HG02943 (cell line): ENCODE measurements at regions not wholly inside any gene's neighbourhood (a gene's known extent, or its start where the extent isn't known, plus 50 kb on each side); places are given as distances from the start of the nearest gene placed in this dataset.

Experiments
- ATAC-seq: cut with Tn5 transposase; IDR thresholded peaks from one replicate; pipeline ENCODE4 v1.9.1; 2021; ENCODE audit warnings: mild to moderate bottlenecking, low read depth, moderate library complexity; ENCODE audit not compliant: unreplicated experiment

GRCh38 chr4:61036071-61036684 is 163.9 kb upstream of the ADGRL3 start:
- no peak for ATAC-seq

GRCh38 chr4:61041527-61041926 is 158.6 kb upstream of the ADGRL3 start:
- no peak for ATAC-seq

- no peak for ATAC-seq
Measured at GRCh38 chr4:61044837-61045236, 155.3 kb upstream of the ADGRL3 start.

- ATAC-seq = no peak
Measured at GRCh38 chr4:61049018-61049417, 151.1 kb upstream of the ADGRL3 start.

GRCh38 chr4:61067381-61067780 is 132.7 kb upstream of the ADGRL3 start:
- ATAC-seq = no peak

- no peak for ATAC-seq
Measured at GRCh38 chr4:61068060-61068459, 132.1 kb upstream of the ADGRL3 start.

- no peak for ATAC-seq
Measured at GRCh38 chr4:61068745-61069144, 131.4 kb upstream of the ADGRL3 start.

GRCh38 chr4:61070269-61070668 is 129.9 kb upstream of the ADGRL3 start:
- no peak for ATAC-seq

GRCh38 chr4:61079427-61079826 is 120.7 kb upstream of the ADGRL3 start:
- no peak for ATAC-seq

- ATAC-seq = no peak
Measured at GRCh38 chr4:61079976-61080375, 120.2 kb upstream of the ADGRL3 start.

GRCh38 chr4:61085534-61085933 is 114.6 kb upstream of the ADGRL3 start:
- ATAC-seq = no peak

- ATAC-seq = no peak
Measured at GRCh38 chr4:61086357-61086756, 113.8 kb upstream of the ADGRL3 start.

GRCh38 chr4:61086979-61087378 is 113.1 kb upstream of the ADGRL3 start:
- no peak for ATAC-seq

- no peak for ATAC-seq
Measured at GRCh38 chr4:61094854-61095598, 105.1 kb upstream of the ADGRL3 start.

GRCh38 chr4:61128682-61129081 is 71.4 kb upstream of the ADGRL3 start:
- no peak for ATAC-seq

GRCh38 chr4:61129971-61130370 is 70.2 kb upstream of the ADGRL3 start:
- no peak for ATAC-seq

GRCh38 chr4:61143461-61143860 is 56.7 kb upstream of the ADGRL3 start:
- ATAC-seq = no peak

GRCh38 chr4:61149278-61149677 is 50.8 kb upstream of the ADGRL3 start:
- ATAC-seq = no peak
